HEK293 (cell line): ENCODE measurements at regions not wholly inside any gene's neighbourhood (a gene's known extent, or its start where the extent isn't known, plus 50 kb on each side); places are given as distances from the start of the nearest gene placed in this dataset.

ENCODE experiments used
- CTCF ChIA-PET: fragments of 350-600 bp; formaldehyde crosslinking; extraction: SDS; loops from one replicate; lab custom pipeline; 2021; ENCODE audit warnings: antibody characterized with exemption; lab: Yijun Ruan, JAX
- POLR2A ChIA-PET: fragments of 300-600 bp; formaldehyde crosslinking; extraction: SDS; loops from one replicate; lab custom pipeline; 2020; ENCODE audit warnings: antibody characterized with exemption, inconsistent platforms; lab: Yijun Ruan, JAX
- H3K27ac ChIP-seq: fragments of 200-500 bp; sonication (Bioruptor generic); 2 replicates; pipeline ENCODE4 v1.5.1; 2014; ENCODE audit warnings: low read depth, low read length, control low read depth, inconsistent platforms; ENCODE audit errors: extremely low read depth
- H3K36me3 ChIP-seq, 2 experiments: fragments of 200-500 bp in 1 of 2; sonication (Bioruptor generic) in 1 of 2; 1 replicate in 1 of 2; 2 replicates in 1 of 2; pipeline ENCODE4 v1.5.1; 2014 to 2017; ENCODE audit warnings: inconsistent platforms in 2 of 2, low read length in 2 of 2; ENCODE audit not compliant: control insufficient read depth in 2 of 2, insufficient read depth in 1 of 2
- H3K4me1 ChIP-seq: fragments of 200-500 bp; sonication (Bioruptor generic); 2 replicates; pipeline ENCODE4 v1.5.1; 2014; ENCODE audit warnings: mild to moderate bottlenecking, low read length, inconsistent platforms; ENCODE audit not compliant: control insufficient read depth, insufficient read depth
- H3K4me3 ChIP-seq: 2 replicates; pipeline ENCODE4 v1.5.1; 2011; ENCODE audit warnings: low read depth, mild to moderate bottlenecking, control low read depth, low read length, moderate library complexity
- H3K9me3 ChIP-seq: fragments of 200-500 bp; sonication (Bioruptor generic); 2 replicates; pipeline ENCODE4 v1.5.1; 2014; ENCODE audit warnings: low read depth, low read length, inconsistent platforms; ENCODE audit not compliant: control insufficient read depth, insufficient read depth
- CTCF ChIP-seq: fragments of 450-650 bp; formaldehyde crosslinking; IDR thresholded peaks from 2 replicates; pipeline ENCODE4 v1.5.1; 2016; ENCODE audit warnings: missing biosample characterization, missing genetic modification characterization
- FEZF1 ChIP-seq: fragments of 450-650 bp; formaldehyde crosslinking; IDR thresholded peaks from 2 replicates; pipeline ENCODE4 v1.5.1; 2016; ENCODE audit warnings: missing biosample characterization, missing genetic modification characterization
- GLIS2 ChIP-seq: fragments of 450-650 bp; formaldehyde crosslinking; IDR thresholded peaks from 2 replicates; pipeline ENCODE4 v1.5.1; 2016; ENCODE audit warnings: missing biosample characterization, missing genetic modification characterization
- KLF10 ChIP-seq: fragments of 450-650 bp; IDR thresholded peaks from 2 replicates; pipeline ENCODE4 v1.5.1; 2018; ENCODE audit warnings: missing biosample characterization, mild to moderate bottlenecking, missing genetic modification characterization
- MEIS1 ChIP-seq: sonication (generic); formaldehyde crosslinking; IDR thresholded peaks from 2 replicates; pipeline ENCODE4 v1.8.1; 2022; ENCODE audit warnings: missing genetic modification reagents, mild to moderate bottlenecking, borderline replicate concordance
- REST ChIP-seq: fragments of 450-650 bp; formaldehyde crosslinking; IDR thresholded peaks from 2 replicates; pipeline ENCODE4 v1.5.1; 2016; ENCODE audit warnings: missing biosample characterization, missing genetic modification characterization
- WT1 ChIP-seq: fragments of 450-650 bp; formaldehyde crosslinking; IDR thresholded peaks from 2 replicates; pipeline ENCODE4 v1.5.1; 2016; ENCODE audit warnings: missing biosample characterization, missing genetic modification characterization
- ZBTB11 ChIP-seq: fragments of 450-650 bp; formaldehyde crosslinking; conservative IDR thresholded peaks from 2 replicates; pipeline ENCODE4 v1.5.1; 2016; ENCODE audit warnings: low read depth, missing biosample characterization, missing genetic modification characterization
- ZBTB20 ChIP-seq: fragments of 450-650 bp; formaldehyde crosslinking; IDR thresholded peaks from 2 replicates; pipeline ENCODE4 v1.5.1; 2016; ENCODE audit warnings: missing biosample characterization, missing genetic modification characterization
- ZNF114 ChIP-seq: fragments of 450-650 bp; formaldehyde crosslinking; IDR thresholded peaks from 2 replicates; pipeline ENCODE4 v1.5.0; 2017; ENCODE audit warnings: missing biosample characterization, missing genetic modification characterization
- ZNF132 ChIP-seq: fragments of 450-650 bp; formaldehyde crosslinking; IDR thresholded peaks from 2 replicates; pipeline ENCODE4 v1.5.1; 2017; ENCODE audit warnings: missing biosample characterization, missing genetic modification characterization, borderline replicate concordance
- ZNF169 ChIP-seq: fragments of 450-650 bp; formaldehyde crosslinking; IDR thresholded peaks from 2 replicates; pipeline ENCODE4 v1.5.1; 2016; ENCODE audit warnings: missing biosample characterization, missing genetic modification characterization
- ZNF202 ChIP-seq: fragments of 450-650 bp; formaldehyde crosslinking; IDR thresholded peaks from 2 replicates; pipeline ENCODE4 v1.5.1; 2016; ENCODE audit warnings: missing biosample characterization, missing genetic modification characterization, borderline replicate concordance
- ZNF223 ChIP-seq: fragments of 450-650 bp; formaldehyde crosslinking; IDR thresholded peaks from 2 replicates; pipeline ENCODE4 v1.5.1; 2016; ENCODE audit warnings: missing biosample characterization, missing genetic modification characterization
- ZNF24 ChIP-seq: fragments of 450-650 bp; formaldehyde crosslinking; IDR thresholded peaks from 2 replicates; pipeline ENCODE4 v1.5.1; 2016; ENCODE audit warnings: missing biosample characterization, missing genetic modification characterization
- ZNF311 ChIP-seq: fragments of 450-650 bp; formaldehyde crosslinking; IDR thresholded peaks from 2 replicates; pipeline ENCODE4 v1.5.1; 2017; ENCODE audit warnings: missing biosample characterization, missing genetic modification characterization, borderline replicate concordance
- ZNF433 ChIP-seq: fragments of 450-650 bp; formaldehyde crosslinking; IDR thresholded peaks from 2 replicates; pipeline ENCODE4 v1.5.1; 2016; ENCODE audit warnings: missing biosample characterization, missing genetic modification characterization, low read depth
- ZNF488 ChIP-seq: fragments of 450-650 bp; formaldehyde crosslinking; IDR thresholded peaks from 2 replicates; pipeline ENCODE4 v1.5.1; 2016; ENCODE audit warnings: missing biosample characterization, missing genetic modification characterization
- ZNF510 ChIP-seq: fragments of 450-650 bp; formaldehyde crosslinking; IDR thresholded peaks from 2 replicates; pipeline ENCODE4 v1.5.1; 2018; ENCODE audit warnings: mild to moderate bottlenecking, missing genetic modification characterization, missing biosample characterization; ENCODE audit not compliant: insufficient replicate concordance
- ZNF624 ChIP-seq: fragments of 450-650 bp; formaldehyde crosslinking; IDR thresholded peaks from 2 replicates; pipeline ENCODE4 v1.5.1; 2017; ENCODE audit warnings: missing biosample characterization, missing genetic modification characterization
- ZNF670 ChIP-seq: fragments of 450-650 bp; formaldehyde crosslinking; IDR thresholded peaks from 2 replicates; pipeline ENCODE4 v1.5.1; 2016; ENCODE audit warnings: missing biosample characterization, missing genetic modification characterization, low read depth
- ZNF707 ChIP-seq: fragments of 450-650 bp; formaldehyde crosslinking; IDR thresholded peaks from 2 replicates; pipeline ENCODE4 v1.5.1; 2016; ENCODE audit warnings: missing biosample characterization, missing genetic modification characterization
- ZSCAN16 ChIP-seq: fragments of 450-650 bp; formaldehyde crosslinking; IDR thresholded peaks from 2 replicates; pipeline ENCODE4 v1.5.1; 2016; ENCODE audit warnings: missing biosample characterization, missing genetic modification characterization

- TF ChIP-seq ZBTB11: no peak
- no peak for TF ChIP-seq ZNF311
- no peak for TF ChIP-seq WT1 (tag by site-specific recombination)
- no peak for TF ChIP-seq ZNF624 (tag by site-specific recombination)
Measured at GRCh38 chr6:77172578-77172977, 290.7 kb downstream of the HTR1B start (continued).

GRCh38 chr6:77159730-77160129, 303.6 kb downstream of the HTR1B start:
- Histone ChIP-seq H3K36me3 (no peaks in the 10 kb centered on the region), H3K27ac (no peak overlapping the region), H3K4me1 (no peaks in the 10 kb centered on the region), H3K4me3 (no peak overlapping the region), H3K9me3 (no peaks in the 10 kb centered on the region)
- TF ChIP-seq ZNF24 (tag by site-specific recombination) (no peak), REST (tag by site-specific recombination) (peak; percentile 71)
- POLR2A ChIA-PET: no interaction called here
- CTCF ChIA-PET: no interaction called here

- H3K27ac ChIP-seq: no peak overlapping the region
- H3K36me3 ChIP-seq: no peaks in the 10 kb centered on the region
- POLR2A ChIA-PET: no interaction called here
- CTCF ChIA-PET: no interaction called here
- no peak for TF ChIP-seq ZNF488 (tag by site-specific recombination)
- no peak for TF ChIP-seq ZNF114 (tag by site-specific recombination)
- no peak for TF ChIP-seq GLIS2 (tag by site-specific recombination)
- no peak for TF ChIP-seq ZNF169 (tag by site-specific recombination)
- no peak for TF ChIP-seq ZBTB20
- no peak for TF ChIP-seq ZNF707 (tag by site-specific recombination)
- TF ChIP-seq ZNF223: no peak
- no peak for TF ChIP-seq CTCF (tag by site-specific recombination)
- no peak for TF ChIP-seq WT1 (tag by site-specific recombination)
- no peak for TF ChIP-seq KLF10
- TF ChIP-seq ZNF202 (tag by site-specific recombination): no peak
- no peak for TF ChIP-seq ZNF510 (tag by site-specific recombination)
- no peak for TF ChIP-seq ZNF670 (tag by site-specific recombination)
- TF ChIP-seq ZNF433 (tag by site-specific recombination): no peak
- TF ChIP-seq FEZF1 (tag by site-specific recombination): no peak
- TF ChIP-seq MEIS1 (CRISPR knock-in tag): no peak
- no peak for TF ChIP-seq ZNF132 (tag by site-specific recombination)
- TF ChIP-seq ZSCAN16 (tag by site-specific recombination): no peak
- H3K9me3 ChIP-seq: no peaks in the 10 kb centered on the region
- no peak overlapping the region for H3K4me3 ChIP-seq
- H3K4me1 ChIP-seq: no peaks in the 10 kb centered on the region
Measured at GRCh38 chr6:77151241-77151640, 312.1 kb downstream of the HTR1B start.
